PFSK-1 (cell line): ENCODE measurements at regions not wholly inside any gene's neighbourhood (a gene's known extent, or its start where the extent isn't known, plus 50 kb on each side); places are given as distances from the start of the nearest gene placed in this dataset.

ENCODE experiments used
- FOXP2 ChIP-seq: optimal IDR thresholded peaks from 2 replicates; pipeline ENCODE3; 2011; ENCODE audit warnings: borderline replicate concordance, control low read depth, inconsistent platforms; ENCODE audit not compliant: insufficient read depth; ENCODE audit errors: extremely low read length, extremely low read depth
- POLR2AphosphoS5 ChIP-seq: IDR thresholded peaks from 2 replicates; pipeline ENCODE4 v1.6.1; 2012; ENCODE audit warnings: low read depth, mild to moderate bottlenecking, control low read depth, low read length, moderate library complexity
- SIN3A ChIP-seq: IDR thresholded peaks from 2 replicates; pipeline ENCODE4 v1.6.1; 2012; ENCODE audit warnings: mild to moderate bottlenecking, low read length, moderate library complexity, borderline replicate concordance; ENCODE audit not compliant: insufficient read depth
- TAF1 ChIP-seq: IDR thresholded peaks from 2 replicates; pipeline ENCODE4 v1.6.1; 2012; ENCODE audit warnings: low read length, control low read depth, borderline replicate concordance; ENCODE audit not compliant: insufficient read depth
- TF ChIP-seq, protein P1 (sequence below), 2 experiments: IDR thresholded peaks; 2 replicates each; pipeline versions ENCODE4 v1.6.1 to v1.8.0; 2011 to 2012; ENCODE audit warnings: low read depth in 2 of 2, low read length in 2 of 2, control low read depth in 1 of 2, inconsistent platforms in 1 of 2, mild to moderate bottlenecking in 1 of 2, moderate library complexity in 1 of 2; ENCODE audit not compliant: insufficient read depth in 1 of 2

DNA sequence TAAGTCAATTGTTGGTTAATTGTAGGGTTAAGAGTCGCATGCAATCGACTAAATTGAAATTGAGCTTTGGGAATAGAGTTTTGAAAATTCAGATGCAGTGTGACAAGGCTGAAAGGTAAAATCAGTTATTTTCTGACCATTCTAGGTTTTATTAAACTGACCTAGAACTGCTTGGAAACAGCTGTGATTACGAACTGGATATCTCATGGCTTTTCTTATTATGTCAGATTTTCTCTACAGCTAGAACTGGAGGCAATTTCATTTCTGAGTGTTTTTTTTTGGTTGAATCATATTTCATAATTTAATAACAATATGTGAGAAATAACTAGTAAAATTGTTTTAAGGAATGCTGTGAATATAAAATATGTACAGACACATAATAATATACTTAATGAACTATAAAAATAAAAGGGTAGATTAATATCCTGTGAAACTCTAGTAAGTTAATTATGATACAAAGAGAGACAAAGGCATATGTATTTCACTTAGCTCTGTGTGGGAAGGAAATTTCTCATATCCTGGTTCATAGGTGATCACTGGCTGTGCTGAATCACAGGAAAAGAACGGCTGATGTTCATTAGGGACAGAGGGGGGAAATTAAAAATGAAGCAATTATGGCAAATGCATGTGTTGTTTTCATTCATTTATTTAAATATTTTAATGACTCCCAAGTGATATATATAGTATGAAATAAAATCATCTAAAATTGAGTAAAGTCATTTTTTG is 403.2 kb downstream of the ZIC1 start:
- TF ChIP-seq, protein P1, sequence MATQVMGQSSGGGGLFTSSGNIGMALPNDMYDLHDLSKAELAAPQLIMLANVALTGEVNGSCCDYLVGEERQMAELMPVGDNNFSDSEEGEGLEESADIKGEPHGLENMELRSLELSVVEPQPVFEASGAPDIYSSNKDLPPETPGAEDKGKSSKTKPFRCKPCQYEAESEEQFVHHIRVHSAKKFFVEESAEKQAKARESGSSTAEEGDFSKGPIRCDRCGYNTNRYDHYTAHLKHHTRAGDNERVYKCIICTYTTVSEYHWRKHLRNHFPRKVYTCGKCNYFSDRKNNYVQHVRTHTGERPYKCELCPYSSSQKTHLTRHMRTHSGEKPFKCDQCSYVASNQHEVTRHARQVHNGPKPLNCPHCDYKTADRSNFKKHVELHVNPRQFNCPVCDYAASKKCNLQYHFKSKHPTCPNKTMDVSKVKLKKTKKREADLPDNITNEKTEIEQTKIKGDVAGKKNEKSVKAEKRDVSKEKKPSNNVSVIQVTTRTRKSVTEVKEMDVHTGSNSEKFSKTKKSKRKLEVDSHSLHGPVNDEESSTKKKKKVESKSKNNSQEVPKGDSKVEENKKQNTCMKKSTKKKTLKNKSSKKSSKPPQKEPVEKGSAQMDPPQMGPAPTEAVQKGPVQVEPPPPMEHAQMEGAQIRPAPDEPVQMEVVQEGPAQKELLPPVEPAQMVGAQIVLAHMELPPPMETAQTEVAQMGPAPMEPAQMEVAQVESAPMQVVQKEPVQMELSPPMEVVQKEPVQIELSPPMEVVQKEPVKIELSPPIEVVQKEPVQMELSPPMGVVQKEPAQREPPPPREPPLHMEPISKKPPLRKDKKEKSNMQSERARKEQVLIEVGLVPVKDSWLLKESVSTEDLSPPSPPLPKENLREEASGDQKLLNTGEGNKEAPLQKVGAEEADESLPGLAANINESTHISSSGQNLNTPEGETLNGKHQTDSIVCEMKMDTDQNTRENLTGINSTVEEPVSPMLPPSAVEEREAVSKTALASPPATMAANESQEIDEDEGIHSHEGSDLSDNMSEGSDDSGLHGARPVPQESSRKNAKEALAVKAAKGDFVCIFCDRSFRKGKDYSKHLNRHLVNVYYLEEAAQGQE (IDR thresholded peaks at IDR 0.05; ENCODE audit: insufficient read depth in 1 of 2, low read depth in 2 of 2, low read length in 2 of 2): no peak
- TF ChIP-seq TAF1: no peak
- TF ChIP-seq FOXP2: no peak
- no peak for TF ChIP-seq SIN3A
- no peak for TF ChIP-seq POLR2AphosphoS5

DNA sequence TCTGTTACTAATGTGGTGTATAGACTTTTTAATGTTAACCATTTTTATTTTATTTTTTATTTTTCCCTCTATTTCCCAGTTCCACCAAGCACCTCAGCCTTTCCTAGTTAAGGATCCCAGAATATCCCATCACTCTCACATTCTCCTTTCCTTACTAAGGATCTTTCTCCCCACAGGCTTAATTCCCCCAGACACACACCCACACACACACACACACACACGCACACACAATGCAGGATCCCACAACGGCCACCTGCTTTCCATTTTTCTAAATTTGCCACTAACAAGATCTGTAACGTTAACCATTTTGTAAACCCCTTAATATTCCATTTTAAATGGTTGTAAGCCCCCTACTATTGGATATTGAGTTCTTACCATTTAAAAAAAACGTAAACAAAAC is 404.1 kb downstream of the ZIC1 start:
- TF ChIP-seq FOXP2: no peak
- no peak for TF ChIP-seq POLR2AphosphoS5
- no peak for TF ChIP-seq TAF1
- TF ChIP-seq, protein P1 (IDR thresholded peaks at IDR 0.05; ENCODE audit: insufficient read depth in 1 of 2, low read depth in 2 of 2, low read length in 2 of 2): no peak
- no peak for TF ChIP-seq SIN3A

DNA sequence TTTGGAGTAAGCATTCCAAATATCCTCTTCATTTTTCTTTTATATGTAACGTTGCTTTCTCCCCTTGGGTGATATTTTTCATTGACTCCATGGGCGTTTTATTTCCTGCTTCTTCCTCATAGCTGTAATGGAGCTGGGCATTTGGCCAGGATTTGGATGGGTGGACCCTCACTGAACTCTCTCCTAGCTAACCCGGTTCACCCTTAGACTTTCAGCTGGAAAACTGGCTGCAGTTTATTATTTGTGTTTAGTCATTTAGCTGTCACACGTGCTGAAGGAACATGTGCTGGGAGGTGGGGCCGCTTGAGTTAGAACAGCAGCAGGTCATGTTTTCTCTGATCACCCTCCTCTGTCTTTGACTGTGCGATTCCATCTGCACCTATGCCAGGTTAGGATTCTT is 407.6 kb downstream of the ZIC1 start:
- 0 out of 2 replicates have a peak, but pooled peaks have one; percentile 38 for TF ChIP-seq SIN3A
- TF ChIP-seq, protein P1 (IDR thresholded peaks at IDR 0.05; ENCODE audit: insufficient read depth in 1 of 2, low read depth in 2 of 2, low read length in 2 of 2): no peak

DNA sequence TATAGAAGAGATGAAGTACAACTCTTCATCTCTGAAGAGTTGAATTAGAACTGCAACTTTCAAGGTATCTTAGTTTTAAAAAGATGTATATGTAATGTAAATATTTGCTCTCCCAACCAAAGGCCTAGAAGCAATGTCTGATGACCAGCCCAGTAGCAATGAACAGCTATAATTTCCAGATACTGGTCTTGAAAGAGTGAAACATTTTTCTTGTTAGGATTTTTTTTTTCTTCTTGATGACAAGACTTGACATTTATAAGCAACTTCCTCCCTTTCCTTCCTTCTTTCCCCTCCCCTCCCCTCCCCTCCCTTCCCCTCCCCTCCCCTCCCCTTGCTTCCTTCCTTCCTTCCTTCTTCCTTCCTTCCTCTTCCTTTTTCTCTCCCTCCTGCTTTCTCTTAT is 423.4 kb downstream of the ZIC1 start:
- TF ChIP-seq, protein P1 (IDR thresholded peaks at IDR 0.05; ENCODE audit: insufficient read depth in 1 of 2, low read depth in 2 of 2, low read length in 2 of 2): no peak
- TF ChIP-seq TAF1: no peak
- TF ChIP-seq FOXP2: no peak
- TF ChIP-seq POLR2AphosphoS5: no peak
- TF ChIP-seq SIN3A: no peak

DNA sequence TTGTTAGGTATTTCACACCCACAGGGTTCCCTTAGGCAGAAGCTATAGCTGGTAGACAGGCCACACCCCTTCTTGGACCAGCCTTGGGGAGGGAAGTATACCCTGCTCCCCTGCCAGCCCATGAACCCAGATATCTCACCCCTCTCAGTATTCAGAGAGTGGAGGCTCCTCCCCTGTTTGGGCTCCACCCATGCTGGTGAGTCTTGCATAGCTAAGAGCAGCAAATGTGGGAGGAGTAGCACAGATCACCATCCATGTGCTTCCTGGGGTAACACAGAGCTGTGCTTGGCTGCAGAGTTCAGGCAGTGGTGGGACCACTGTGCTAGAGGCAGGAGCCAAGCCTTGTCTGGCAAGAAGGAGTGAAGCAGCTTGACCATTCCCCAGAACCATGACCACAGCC is 427.2 kb downstream of the ZIC1 start:
- no peak for TF ChIP-seq TAF1
- TF ChIP-seq POLR2AphosphoS5: no peak
- TF ChIP-seq, protein P1 (IDR thresholded peaks at IDR 0.05; ENCODE audit: insufficient read depth in 1 of 2, low read depth in 2 of 2, low read length in 2 of 2): no peak
- no peak for TF ChIP-seq FOXP2
- TF ChIP-seq SIN3A: no peak
